Neural cell (in vitro differentiated cells): ENCODE measurements at regions not wholly inside any gene's neighbourhood (a gene's known extent, or its start where the extent isn't known, plus 50 kb on each side); places are given as distances from the start of the nearest gene placed in this dataset.

Source experiments
- H2AFZ ChIP-seq: fragments of 200-600, 300-800 bp; sonication (generic), shearing (Covaris generic); 2 replicates; pipeline ENCODE4 v1.6.0; 2014; ENCODE audit warnings: low read depth, mild to moderate bottlenecking, antibody characterized with exemption, low read length, moderate library complexity
- H3F3A ChIP-seq: fragments of 200-600 bp; shearing (Covaris generic); 2 replicates; pipeline ENCODE4 v1.6.1; 2016; ENCODE audit warnings: mild to moderate bottlenecking, moderate library complexity, mixed read lengths, antibody characterized with exemption, low read length; ENCODE audit not compliant: insufficient read depth, poor library complexity, severe bottlenecking
- H3K27ac ChIP-seq: fragments of 200-600, 300-800 bp; sonication (generic), shearing (Covaris generic); 2 replicates; pipeline ENCODE4 v1.5.1; 2014; ENCODE audit warnings: mild to moderate bottlenecking, low read length, moderate library complexity
- H3K27me3 ChIP-seq: fragments of 300-800, 200-600 bp; sonication (generic), shearing (Covaris generic); 2 replicates; pipeline ENCODE4 v1.6.0; 2014; ENCODE audit warnings: mild to moderate bottlenecking, low read depth, low read length, moderate library complexity; ENCODE audit not compliant: insufficient read depth
- H3K36me3 ChIP-seq: fragments of 300-800, 200-600 bp; sonication (generic), shearing (Covaris generic); 2 replicates; pipeline ENCODE4 v1.5.1; 2014; ENCODE audit warnings: mild to moderate bottlenecking, antibody characterized with exemption, low read length, moderate library complexity; ENCODE audit not compliant: insufficient read depth
- H3K4me2 ChIP-seq: fragments of 300-800, 200-600 bp; sonication (generic), shearing (Covaris generic); 2 replicates; pipeline ENCODE4 v1.6.0; 2014; ENCODE audit warnings: mild to moderate bottlenecking, low read length
- H3K4me3 ChIP-seq: fragments of 300-800, 200-600 bp; sonication (generic), shearing (Covaris generic); 2 replicates; pipeline ENCODE4 v1.5.1; 2014; ENCODE audit warnings: mild to moderate bottlenecking, low read length, moderate library complexity
- H3K79me2 ChIP-seq: fragments of 200-600 bp; shearing (Covaris generic); replicated peaks from 2 replicates; pipeline ENCODE4 v1.6.0; 2014; ENCODE audit warnings: mild to moderate bottlenecking, low read length, moderate library complexity; ENCODE audit not compliant: insufficient read depth
- H3K9ac ChIP-seq: fragments of 300-800, 200-600 bp; sonication (generic), shearing (Covaris generic); 2 replicates; pipeline ENCODE4 v1.6.1; 2016; ENCODE audit warnings: mild to moderate bottlenecking, low read length, mixed read lengths
- H3K9me2 ChIP-seq: fragments of 200-600 bp; shearing (Covaris generic); 2 replicates; pipeline ENCODE4 v1.6.1; 2016; ENCODE audit warnings: mild to moderate bottlenecking, low read length, mixed read lengths; ENCODE audit not compliant: insufficient read depth
- H3K9me3 ChIP-seq: fragments of 200-600, 300-800 bp; sonication (generic), shearing (Covaris generic); 2 replicates; pipeline ENCODE4 v1.6.1; 2016; ENCODE audit warnings: mild to moderate bottlenecking, mixed run types, low read length, moderate library complexity, mixed read lengths
- H4K20me1 ChIP-seq: fragments of 200-600 bp; shearing (Covaris generic); 2 replicates; pipeline ENCODE4 v1.6.1; 2016; ENCODE audit warnings: mild to moderate bottlenecking, mixed run types; ENCODE audit not compliant: insufficient read depth
- CTCF ChIP-seq: fragments of 450-650 bp; IDR thresholded peaks from 2 replicates; pipeline ENCODE4 v1.5.1; 2014; ENCODE audit warnings: antibody characterized with exemption, mild to moderate bottlenecking, moderate library complexity; ENCODE audit not compliant: poor library complexity, severe bottlenecking
- EP300 ChIP-seq: fragments of 450-650 bp; conservative IDR thresholded peaks from 2 replicates; pipeline ENCODE4 v1.6.1; 2014; ENCODE audit warnings: antibody characterized with exemption, mild to moderate bottlenecking, moderate library complexity; ENCODE audit not compliant: poor library complexity, severe bottlenecking
- EZH2 ChIP-seq: fragments of 200-600, 300-800 bp; shearing (Covaris generic), sonication (generic); IDR thresholded peaks from 2 replicates; pipeline ENCODE4 v1.6.1; 2014; ENCODE audit warnings: antibody characterized with exemption, low read length, borderline replicate concordance, mild to moderate bottlenecking; ENCODE audit not compliant: insufficient read depth, poor library complexity, severe bottlenecking
- MXI1 ChIP-seq: fragments of 450-650 bp; conservative IDR thresholded peaks from 2 replicates; pipeline ENCODE4 v1.6.1; 2014; ENCODE audit warnings: antibody characterized with exemption, mild to moderate bottlenecking; ENCODE audit not compliant: poor library complexity, severe bottlenecking
- POLR2AphosphoS5 ChIP-seq: IDR thresholded peaks from 2 replicates; pipeline ENCODE4 v1.6.1; 2012
- RAD21 ChIP-seq: fragments of 450-650 bp; conservative IDR thresholded peaks from 2 replicates; pipeline ENCODE4 v1.6.1; 2014; ENCODE audit warnings: antibody characterized with exemption, mild to moderate bottlenecking, moderate library complexity
- REST ChIP-seq: IDR thresholded peaks from 2 replicates; pipeline ENCODE4 v1.6.1; 2012; ENCODE audit warnings: borderline replicate concordance
- SMC3 ChIP-seq: fragments of 450-650 bp; conservative IDR thresholded peaks from 2 replicates; pipeline ENCODE4 v1.6.1; 2014; ENCODE audit warnings: antibody characterized with exemption, mild to moderate bottlenecking, moderate library complexity; ENCODE audit not compliant: poor library complexity
- TAF1 ChIP-seq: IDR thresholded peaks from 2 replicates; pipeline ENCODE4 v1.6.1; 2012; ENCODE audit warnings: low read depth

- H3F3A ChIP-seq, result no peaks in the 10 kb centered on the region
- H3K4me2 ChIP-seq, result no peak overlapping the region
- H3K4me3 ChIP-seq, result no peak overlapping the region
- H3K79me2 ChIP-seq, result no peaks in the 10 kb centered on the region
- no peaks in the 10 kb centered on the region for H4K20me1 ChIP-seq
- no peaks in the 10 kb centered on the region for H3K36me3 ChIP-seq
- H3K9me3 ChIP-seq, result no peaks in the 10 kb centered on the region
- no peaks in the 10 kb centered on the region for H3K9me2 ChIP-seq
- no peaks in the 10 kb centered on the region for H3K27me3 ChIP-seq
- no peak for TF ChIP-seq EZH2
- no peak for TF ChIP-seq TAF1
- no peak for TF ChIP-seq MXI1
- TF ChIP-seq SMC3, result no peak
- TF ChIP-seq POLR2AphosphoS5, result no peak
- TF ChIP-seq CTCF, result no peak
- TF ChIP-seq REST, result no peak
- TF ChIP-seq RAD21, result no peak
- no peak overlapping the region for H3K9ac ChIP-seq
- H2AFZ ChIP-seq, result no peak overlapping the region
- H3K27ac ChIP-seq, result no peak overlapping the region
Measured at GRCh38 chr18:30544141-30544540, 498.4 kb downstream of the DSC3 start.

- H3K36me3 ChIP-seq, result no peaks in the 10 kb centered on the region
- H3K9ac ChIP-seq, result no peak overlapping the region
- no peak for TF ChIP-seq POLR2AphosphoS5
- TF ChIP-seq RAD21, result no peak
- no peak for TF ChIP-seq EZH2
- no peak for TF ChIP-seq SMC3
- no peak for TF ChIP-seq CTCF
- TF ChIP-seq MXI1, result no peak
- no peak for TF ChIP-seq TAF1
- TF ChIP-seq EP300, result no peak
- no peak for TF ChIP-seq REST
- no peak overlapping the region for H3K27ac ChIP-seq
- H2AFZ ChIP-seq, result no peak overlapping the region
- H3F3A ChIP-seq, result no peaks in the 10 kb centered on the region
- H3K27me3 ChIP-seq, result no peaks in the 10 kb centered on the region
- no peak overlapping the region for H3K4me3 ChIP-seq
- no peaks in the 10 kb centered on the region for H4K20me1 ChIP-seq
- H3K9me3 ChIP-seq, result no peaks in the 10 kb centered on the region
- no peaks in the 10 kb centered on the region for H3K79me2 ChIP-seq
- H3K9me2 ChIP-seq, result no peaks in the 10 kb centered on the region
- no peak overlapping the region for H3K4me2 ChIP-seq
Measured at GRCh38 chr18:30533716-30534115, 508.8 kb downstream of the DSC3 start.
